Neural cell (in vitro differentiated cells): ENCODE measurements at regions not wholly inside any gene's neighbourhood (a gene's known extent, or its start where the extent isn't known, plus 50 kb on each side); places are given as distances from the start of the nearest gene placed in this dataset.

Experiments used
- H2AFZ ChIP-seq: fragments of 200-600, 300-800 bp; sonication (generic), shearing (Covaris generic); 2 replicates; pipeline ENCODE4 v1.6.0; 2014; ENCODE audit warnings: low read depth, mild to moderate bottlenecking, antibody characterized with exemption, low read length, moderate library complexity
- H3F3A ChIP-seq: fragments of 200-600 bp; shearing (Covaris generic); 2 replicates; pipeline ENCODE4 v1.6.1; 2016; ENCODE audit warnings: mild to moderate bottlenecking, moderate library complexity, mixed read lengths, antibody characterized with exemption, low read length; ENCODE audit not compliant: insufficient read depth, poor library complexity, severe bottlenecking
- H3K27ac ChIP-seq: fragments of 200-600, 300-800 bp; sonication (generic), shearing (Covaris generic); 2 replicates; pipeline ENCODE4 v1.5.1; 2014; ENCODE audit warnings: mild to moderate bottlenecking, low read length, moderate library complexity
- H3K27me3 ChIP-seq: fragments of 300-800, 200-600 bp; sonication (generic), shearing (Covaris generic); 2 replicates; pipeline ENCODE4 v1.6.0; 2014; ENCODE audit warnings: mild to moderate bottlenecking, low read depth, low read length, moderate library complexity; ENCODE audit not compliant: insufficient read depth
- H3K36me3 ChIP-seq: fragments of 300-800, 200-600 bp; sonication (generic), shearing (Covaris generic); 2 replicates; pipeline ENCODE4 v1.5.1; 2014; ENCODE audit warnings: mild to moderate bottlenecking, antibody characterized with exemption, low read length, moderate library complexity; ENCODE audit not compliant: insufficient read depth
- H3K4me2 ChIP-seq: fragments of 300-800, 200-600 bp; sonication (generic), shearing (Covaris generic); 2 replicates; pipeline ENCODE4 v1.6.0; 2014; ENCODE audit warnings: mild to moderate bottlenecking, low read length
- H3K4me3 ChIP-seq: fragments of 300-800, 200-600 bp; sonication (generic), shearing (Covaris generic); 2 replicates; pipeline ENCODE4 v1.5.1; 2014; ENCODE audit warnings: mild to moderate bottlenecking, low read length, moderate library complexity
- H3K79me2 ChIP-seq: fragments of 200-600 bp; shearing (Covaris generic); replicated peaks from 2 replicates; pipeline ENCODE4 v1.6.0; 2014; ENCODE audit warnings: mild to moderate bottlenecking, low read length, moderate library complexity; ENCODE audit not compliant: insufficient read depth
- H3K9ac ChIP-seq: fragments of 300-800, 200-600 bp; sonication (generic), shearing (Covaris generic); 2 replicates; pipeline ENCODE4 v1.6.1; 2016; ENCODE audit warnings: mild to moderate bottlenecking, low read length, mixed read lengths
- H3K9me2 ChIP-seq: fragments of 200-600 bp; shearing (Covaris generic); 2 replicates; pipeline ENCODE4 v1.6.1; 2016; ENCODE audit warnings: mild to moderate bottlenecking, low read length, mixed read lengths; ENCODE audit not compliant: insufficient read depth
- H3K9me3 ChIP-seq: fragments of 200-600, 300-800 bp; sonication (generic), shearing (Covaris generic); 2 replicates; pipeline ENCODE4 v1.6.1; 2016; ENCODE audit warnings: mild to moderate bottlenecking, mixed run types, low read length, moderate library complexity, mixed read lengths
- H4K20me1 ChIP-seq: fragments of 200-600 bp; shearing (Covaris generic); 2 replicates; pipeline ENCODE4 v1.6.1; 2016; ENCODE audit warnings: mild to moderate bottlenecking, mixed run types; ENCODE audit not compliant: insufficient read depth
- CTCF ChIP-seq: fragments of 450-650 bp; IDR thresholded peaks from 2 replicates; pipeline ENCODE4 v1.5.1; 2014; ENCODE audit warnings: antibody characterized with exemption, mild to moderate bottlenecking, moderate library complexity; ENCODE audit not compliant: poor library complexity, severe bottlenecking
- EP300 ChIP-seq: fragments of 450-650 bp; conservative IDR thresholded peaks from 2 replicates; pipeline ENCODE4 v1.6.1; 2014; ENCODE audit warnings: antibody characterized with exemption, mild to moderate bottlenecking, moderate library complexity; ENCODE audit not compliant: poor library complexity, severe bottlenecking
- EZH2 ChIP-seq: fragments of 200-600, 300-800 bp; shearing (Covaris generic), sonication (generic); IDR thresholded peaks from 2 replicates; pipeline ENCODE4 v1.6.1; 2014; ENCODE audit warnings: antibody characterized with exemption, low read length, borderline replicate concordance, mild to moderate bottlenecking; ENCODE audit not compliant: insufficient read depth, poor library complexity, severe bottlenecking
- MXI1 ChIP-seq: fragments of 450-650 bp; conservative IDR thresholded peaks from 2 replicates; pipeline ENCODE4 v1.6.1; 2014; ENCODE audit warnings: antibody characterized with exemption, mild to moderate bottlenecking; ENCODE audit not compliant: poor library complexity, severe bottlenecking
- POLR2AphosphoS5 ChIP-seq: IDR thresholded peaks from 2 replicates; pipeline ENCODE4 v1.6.1; 2012
- RAD21 ChIP-seq: fragments of 450-650 bp; conservative IDR thresholded peaks from 2 replicates; pipeline ENCODE4 v1.6.1; 2014; ENCODE audit warnings: antibody characterized with exemption, mild to moderate bottlenecking, moderate library complexity
- REST ChIP-seq: IDR thresholded peaks from 2 replicates; pipeline ENCODE4 v1.6.1; 2012; ENCODE audit warnings: borderline replicate concordance
- SMC3 ChIP-seq: fragments of 450-650 bp; conservative IDR thresholded peaks from 2 replicates; pipeline ENCODE4 v1.6.1; 2014; ENCODE audit warnings: antibody characterized with exemption, mild to moderate bottlenecking, moderate library complexity; ENCODE audit not compliant: poor library complexity
- TAF1 ChIP-seq: IDR thresholded peaks from 2 replicates; pipeline ENCODE4 v1.6.1; 2012; ENCODE audit warnings: low read depth

- H4K20me1 ChIP-seq: no peaks in the 10 kb centered on the region
- no peak overlapping the region for H2AFZ ChIP-seq
- H3K9me3 ChIP-seq: no peaks in the 10 kb centered on the region
- TF ChIP-seq POLR2AphosphoS5 (peak; percentile 18), CTCF (no peak)
- no peak overlapping the region for H3K27ac ChIP-seq
- H3K4me2 ChIP-seq: no peak overlapping the region
- no peaks in the 10 kb centered on the region for H3K36me3 ChIP-seq
- H3F3A ChIP-seq: no peaks in the 10 kb centered on the region
- H3K4me3 ChIP-seq: no peak overlapping the region
- H3K9me2 ChIP-seq: no peaks in the 10 kb centered on the region
- H3K9ac ChIP-seq: no peak overlapping the region
- H3K27me3 ChIP-seq: no peaks in the 10 kb centered on the region
- H3K79me2 ChIP-seq: no peaks in the 10 kb centered on the region
These were observed 118.6 kb upstream of the NEIL3 start for GRCh38 chr4:177190995-177191580.

- H3F3A ChIP-seq: no peaks in the 10 kb centered on the region
- H3K9me3 ChIP-seq: no peaks in the 10 kb centered on the region
- H3K4me2 ChIP-seq: no peak overlapping the region
- H3K79me2 ChIP-seq: no peaks in the 10 kb centered on the region
- TF ChIP-seq RAD21: no peak
- TF ChIP-seq TAF1: no peak
- TF ChIP-seq EZH2: no peak
- TF ChIP-seq REST: no peak
- no peak for TF ChIP-seq CTCF
- TF ChIP-seq POLR2AphosphoS5: no peak
- no peak for TF ChIP-seq MXI1
- no peak for TF ChIP-seq SMC3
- TF ChIP-seq EP300: no peak
- no peak overlapping the region for H2AFZ ChIP-seq
- H3K9me2 ChIP-seq: no peaks in the 10 kb centered on the region
- H3K36me3 ChIP-seq: no peaks in the 10 kb centered on the region
- no peak overlapping the region for H3K9ac ChIP-seq
- H3K27me3 ChIP-seq: no peaks in the 10 kb centered on the region
- H3K4me3 ChIP-seq: no peak overlapping the region
- no peak overlapping the region for H3K27ac ChIP-seq
- no peaks in the 10 kb centered on the region for H4K20me1 ChIP-seq
These were observed 118.1 kb upstream of the NEIL3 start for GRCh38 chr4:177191586-177191985.
